Cardiac fibroblast (primary cell): ENCODE measurements at regions not wholly inside any gene's neighbourhood (a gene's known extent, or its start where the extent isn't known, plus 50 kb on each side); places are given as distances from the start of the nearest gene placed in this dataset.

Experiments used
- DNase-seq, 2 donors: peaks; one replicate each; pipeline versions ENCODE4 v3.0.0 to v3.0.0-alpha.2; 2010; ENCODE audit warnings: low read depth in 2 of 2
- H3K4me3 ChIP-seq, 2 donors: replicated peaks in 1 of 2; 1 replicate in 1 of 2; 2 replicates in 1 of 2; pipeline ENCODE4 v1.5.1; 2011; ENCODE audit warnings: low read depth in 2 of 2, low read length in 2 of 2, mild to moderate bottlenecking in 2 of 2, moderate library complexity in 1 of 2
- TF ChIP-seq, protein P1 (sequence below): IDR thresholded peaks from one replicate; pipeline ENCODE4 v1.5.1; 2011; ENCODE audit warnings: low read depth, mild to moderate bottlenecking, low read length, inconsistent platforms

GRCh38 chr22:49100773-49101172, 726.9 kb downstream of the BRD1 start:
- H3K4me3 ChIP-seq: no peak overlapping the region
- DNase-seq: no peak
- TF ChIP-seq, protein P1, sequence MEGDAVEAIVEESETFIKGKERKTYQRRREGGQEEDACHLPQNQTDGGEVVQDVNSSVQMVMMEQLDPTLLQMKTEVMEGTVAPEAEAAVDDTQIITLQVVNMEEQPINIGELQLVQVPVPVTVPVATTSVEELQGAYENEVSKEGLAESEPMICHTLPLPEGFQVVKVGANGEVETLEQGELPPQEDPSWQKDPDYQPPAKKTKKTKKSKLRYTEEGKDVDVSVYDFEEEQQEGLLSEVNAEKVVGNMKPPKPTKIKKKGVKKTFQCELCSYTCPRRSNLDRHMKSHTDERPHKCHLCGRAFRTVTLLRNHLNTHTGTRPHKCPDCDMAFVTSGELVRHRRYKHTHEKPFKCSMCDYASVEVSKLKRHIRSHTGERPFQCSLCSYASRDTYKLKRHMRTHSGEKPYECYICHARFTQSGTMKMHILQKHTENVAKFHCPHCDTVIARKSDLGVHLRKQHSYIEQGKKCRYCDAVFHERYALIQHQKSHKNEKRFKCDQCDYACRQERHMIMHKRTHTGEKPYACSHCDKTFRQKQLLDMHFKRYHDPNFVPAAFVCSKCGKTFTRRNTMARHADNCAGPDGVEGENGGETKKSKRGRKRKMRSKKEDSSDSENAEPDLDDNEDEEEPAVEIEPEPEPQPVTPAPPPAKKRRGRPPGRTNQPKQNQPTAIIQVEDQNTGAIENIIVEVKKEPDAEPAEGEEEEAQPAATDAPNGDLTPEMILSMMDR: no peak

GRCh38 chr22:49100316-49100715, 727.4 kb downstream of the BRD1 start:
- DNase-seq: no peak
- TF ChIP-seq, protein P1: no peak
- H3K4me3 ChIP-seq: no peak overlapping the region

DNA sequence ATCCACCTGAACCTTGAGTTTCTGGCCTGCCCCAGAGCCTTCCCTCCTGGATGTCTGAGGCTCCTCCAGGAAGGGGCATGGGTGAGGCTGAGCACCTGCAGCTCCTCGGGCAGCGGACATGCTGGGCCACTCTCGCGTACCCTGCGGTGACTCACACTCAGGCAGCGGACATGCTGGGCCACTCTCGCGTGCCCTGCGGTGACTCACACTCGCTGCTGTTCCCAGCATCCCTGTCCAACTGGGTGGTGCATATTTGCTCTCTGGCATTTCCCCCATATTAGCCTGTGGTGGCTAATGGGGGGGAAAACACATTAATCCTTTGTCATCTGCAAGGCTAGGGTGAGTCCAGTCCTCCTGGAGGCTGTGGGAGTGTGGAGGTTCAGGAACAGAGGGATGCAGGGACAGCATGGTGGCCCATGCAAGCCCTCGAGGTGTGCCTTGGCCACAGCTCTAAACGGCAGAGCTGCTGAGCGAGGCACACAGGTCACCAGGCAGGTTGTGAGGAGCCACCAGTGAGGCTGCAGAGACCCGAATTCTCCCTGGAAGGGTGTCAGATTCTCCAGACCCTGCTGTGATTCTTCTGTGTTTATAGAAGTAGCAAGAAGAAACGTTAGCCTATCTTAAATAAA, 728.1 kb downstream of the BRD1 start:
- H3K4me3 ChIP-seq: no peak overlapping the region
- DNase-seq: no peak
- TF ChIP-seq, protein P1: no peak

GRCh38 chr22:49099089-49099488, 728.6 kb downstream of the BRD1 start:
- no peak overlapping the region for H3K4me3 ChIP-seq
- DNase-seq: no peak
- TF ChIP-seq, protein P1: no peak

GRCh38 chr22:49097966-49098365, 729.7 kb downstream of the BRD1 start:
- no peak for DNase-seq
- no peak overlapping the region for H3K4me3 ChIP-seq
- TF ChIP-seq, protein P1: no peak

DNA sequence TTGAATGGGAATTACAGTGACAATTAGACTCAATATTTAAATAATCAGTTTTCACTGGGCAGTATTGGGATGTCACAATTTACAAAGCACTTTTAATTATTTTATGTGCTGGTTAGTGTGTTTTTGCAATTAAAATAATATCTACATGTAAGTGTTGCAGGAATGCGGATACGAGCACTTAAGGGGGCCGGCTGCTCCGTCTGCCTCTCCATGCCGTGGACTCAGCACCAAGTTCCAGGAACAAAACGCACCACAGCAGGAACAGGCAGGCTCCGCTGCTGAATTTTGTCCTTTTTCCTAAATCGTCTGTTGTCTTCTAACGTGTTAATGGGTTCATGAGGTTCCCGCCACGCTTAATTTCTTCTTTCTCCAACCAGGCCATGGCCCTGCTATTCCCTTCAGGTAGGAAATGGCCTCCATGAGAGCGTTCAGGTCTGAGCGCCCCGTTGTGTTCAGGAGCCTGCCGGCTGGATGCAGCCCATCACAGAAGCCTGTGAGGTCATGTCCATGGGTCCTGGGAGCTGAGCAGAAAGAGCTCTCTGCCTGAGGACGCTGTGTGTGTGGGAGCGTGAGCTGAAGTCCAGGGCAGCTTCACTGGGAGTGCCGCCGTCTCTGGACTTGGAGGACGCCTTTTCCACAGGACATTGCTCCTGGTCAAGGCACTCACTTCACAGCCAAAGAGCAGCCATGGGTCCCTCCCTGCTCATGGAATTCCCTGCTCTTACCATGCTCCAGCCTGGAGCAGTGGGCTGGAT, 730.3 kb downstream of the BRD1 start:
- no peak overlapping the region for H3K4me3 ChIP-seq
- DNase-seq: no peak
- TF ChIP-seq, protein P1: no peak

DNA sequence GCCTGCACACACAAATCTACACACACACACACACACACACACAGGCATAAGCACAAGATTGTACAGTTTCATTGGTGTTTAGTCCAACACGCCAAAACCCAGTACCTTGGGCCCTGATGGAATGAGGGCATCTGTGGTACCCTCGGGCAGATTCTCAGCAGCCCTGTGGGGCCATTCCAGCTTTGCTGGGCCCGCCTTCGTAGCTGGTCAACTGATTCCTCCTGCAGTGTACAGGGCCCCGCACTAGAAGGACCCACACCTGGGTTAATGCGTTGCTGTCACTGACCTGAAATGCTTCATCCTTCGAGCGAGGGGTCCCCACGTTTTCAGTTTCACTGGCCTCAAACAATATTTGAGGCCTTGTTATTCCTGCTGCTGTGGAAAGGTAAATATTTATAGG, 731.2 kb downstream of the BRD1 start:
- no peak for DNase-seq
- TF ChIP-seq, protein P1: no peak
- H3K4me3 ChIP-seq: no peak overlapping the region
